Spleen (tissue), 7 donors: ENCODE measurements at regions not wholly inside any gene's neighbourhood (a gene's known extent, or its start where the extent isn't known, plus 50 kb on each side); places are given as distances from the start of the nearest gene placed in this dataset.

Source experiments
- CTCF ChIP-seq, 11 experiments: fragments of 200-600 bp in 7 of 11; fragments of 450-650 bp in 4 of 11; sonication (generic) in 4 of 11; IDR thresholded peaks in 8 of 11; conservative IDR thresholded peaks in 3 of 11; 1 replicate in 7 of 11; 2 replicates in 4 of 11; pipeline versions ENCODE4 v1.4.0 to v1.8.0; 2016 to 2021; ENCODE audit warnings: antibody characterized with exemption in 11 of 11, inconsistent platforms in 4 of 11, mild to moderate bottlenecking in 1 of 11
- POLR2A ChIP-seq, 3 donors: fragments of 450-650 bp; IDR thresholded peaks; one replicate each; pipeline ENCODE4 v1.5.1; 2017; ENCODE audit warnings: antibody characterized with exemption in 3 of 3, mild to moderate bottlenecking in 1 of 3
- donor health status: DM: no; HTN: no; CAD: no; lungs with moderate emphysema.
- donor health status: DM: no; HTN: no; CAD: no.
- donor health status: DM: no; HTN: no; CAD: no.

DNA sequence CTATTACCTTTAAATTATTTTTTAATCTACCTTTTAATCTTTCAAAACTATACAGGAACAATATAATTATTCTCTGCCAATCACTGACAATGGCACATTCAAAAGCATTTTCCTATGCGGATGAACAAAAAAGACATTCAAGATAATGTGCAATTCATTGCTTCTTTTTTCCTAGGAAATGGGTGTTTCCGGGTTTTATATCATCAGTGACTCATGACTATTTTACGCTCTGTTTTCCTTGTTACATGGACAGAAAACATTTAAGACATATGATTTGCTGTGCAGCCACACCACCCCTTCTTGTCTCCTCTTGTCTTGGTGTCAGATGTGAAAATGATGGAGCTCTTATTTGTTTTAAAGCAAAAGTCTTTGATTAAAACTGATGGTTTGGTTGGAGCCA, 184.7 kb upstream of the LINC00305 start:
- TF ChIP-seq POLR2A (IDR thresholded peaks at IDR 0.05) (no peak), CTCF (IDR thresholded peaks at IDR 0.05 in 8 of 11, conservative IDR thresholded peaks at IDR 0.05 in 3 of 11) (no peak)
